HL-60 (cell line): ENCODE measurements at regions not wholly inside any gene's neighbourhood (a gene's known extent, or its start where the extent isn't known, plus 50 kb on each side); places are given as distances from the start of the nearest gene placed in this dataset.
"Not testable (repeated sequence)": the region's sequence is repeated elsewhere in the genome, so short reads cannot be mapped to it uniquely, and the experiment has no call there.

Source experiments
- GABPA ChIP-seq: IDR thresholded peaks from 2 replicates; pipeline ENCODE4 v1.6.1; 2012; ENCODE audit warnings: low read depth
- POLR2AphosphoS5 ChIP-seq: IDR thresholded peaks from 2 replicates; pipeline ENCODE4 v1.6.1; 2012; ENCODE audit warnings: low read depth
- TF ChIP-seq, protein P1 (sequence below): IDR thresholded peaks from one replicate; pipeline ENCODE4 v1.5.1; 2011; ENCODE audit warnings: low read length, control low read depth, inconsistent platforms; ENCODE audit not compliant: insufficient read depth
- TF ChIP-seq, protein P2 (sequence below): IDR thresholded peaks from 2 replicates; pipeline ENCODE4 v1.6.1; 2012; ENCODE audit warnings: low read depth; ENCODE audit not compliant: insufficient replicate concordance

GRCh38 chr13:62104136-62104535, 688.5 kb upstream of the PCDH20 start:
- TF ChIP-seq, protein P1, sequence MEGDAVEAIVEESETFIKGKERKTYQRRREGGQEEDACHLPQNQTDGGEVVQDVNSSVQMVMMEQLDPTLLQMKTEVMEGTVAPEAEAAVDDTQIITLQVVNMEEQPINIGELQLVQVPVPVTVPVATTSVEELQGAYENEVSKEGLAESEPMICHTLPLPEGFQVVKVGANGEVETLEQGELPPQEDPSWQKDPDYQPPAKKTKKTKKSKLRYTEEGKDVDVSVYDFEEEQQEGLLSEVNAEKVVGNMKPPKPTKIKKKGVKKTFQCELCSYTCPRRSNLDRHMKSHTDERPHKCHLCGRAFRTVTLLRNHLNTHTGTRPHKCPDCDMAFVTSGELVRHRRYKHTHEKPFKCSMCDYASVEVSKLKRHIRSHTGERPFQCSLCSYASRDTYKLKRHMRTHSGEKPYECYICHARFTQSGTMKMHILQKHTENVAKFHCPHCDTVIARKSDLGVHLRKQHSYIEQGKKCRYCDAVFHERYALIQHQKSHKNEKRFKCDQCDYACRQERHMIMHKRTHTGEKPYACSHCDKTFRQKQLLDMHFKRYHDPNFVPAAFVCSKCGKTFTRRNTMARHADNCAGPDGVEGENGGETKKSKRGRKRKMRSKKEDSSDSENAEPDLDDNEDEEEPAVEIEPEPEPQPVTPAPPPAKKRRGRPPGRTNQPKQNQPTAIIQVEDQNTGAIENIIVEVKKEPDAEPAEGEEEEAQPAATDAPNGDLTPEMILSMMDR = not testable (repeated sequence)
- TF ChIP-seq, protein P2, sequence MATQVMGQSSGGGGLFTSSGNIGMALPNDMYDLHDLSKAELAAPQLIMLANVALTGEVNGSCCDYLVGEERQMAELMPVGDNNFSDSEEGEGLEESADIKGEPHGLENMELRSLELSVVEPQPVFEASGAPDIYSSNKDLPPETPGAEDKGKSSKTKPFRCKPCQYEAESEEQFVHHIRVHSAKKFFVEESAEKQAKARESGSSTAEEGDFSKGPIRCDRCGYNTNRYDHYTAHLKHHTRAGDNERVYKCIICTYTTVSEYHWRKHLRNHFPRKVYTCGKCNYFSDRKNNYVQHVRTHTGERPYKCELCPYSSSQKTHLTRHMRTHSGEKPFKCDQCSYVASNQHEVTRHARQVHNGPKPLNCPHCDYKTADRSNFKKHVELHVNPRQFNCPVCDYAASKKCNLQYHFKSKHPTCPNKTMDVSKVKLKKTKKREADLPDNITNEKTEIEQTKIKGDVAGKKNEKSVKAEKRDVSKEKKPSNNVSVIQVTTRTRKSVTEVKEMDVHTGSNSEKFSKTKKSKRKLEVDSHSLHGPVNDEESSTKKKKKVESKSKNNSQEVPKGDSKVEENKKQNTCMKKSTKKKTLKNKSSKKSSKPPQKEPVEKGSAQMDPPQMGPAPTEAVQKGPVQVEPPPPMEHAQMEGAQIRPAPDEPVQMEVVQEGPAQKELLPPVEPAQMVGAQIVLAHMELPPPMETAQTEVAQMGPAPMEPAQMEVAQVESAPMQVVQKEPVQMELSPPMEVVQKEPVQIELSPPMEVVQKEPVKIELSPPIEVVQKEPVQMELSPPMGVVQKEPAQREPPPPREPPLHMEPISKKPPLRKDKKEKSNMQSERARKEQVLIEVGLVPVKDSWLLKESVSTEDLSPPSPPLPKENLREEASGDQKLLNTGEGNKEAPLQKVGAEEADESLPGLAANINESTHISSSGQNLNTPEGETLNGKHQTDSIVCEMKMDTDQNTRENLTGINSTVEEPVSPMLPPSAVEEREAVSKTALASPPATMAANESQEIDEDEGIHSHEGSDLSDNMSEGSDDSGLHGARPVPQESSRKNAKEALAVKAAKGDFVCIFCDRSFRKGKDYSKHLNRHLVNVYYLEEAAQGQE = not testable (repeated sequence)
- not testable (repeated sequence) for TF ChIP-seq POLR2AphosphoS5, GABPA
